ENCODE measurements at regions not wholly inside any gene's neighbourhood (a gene's known extent, or its start where the extent isn't known, plus 50 kb on each side); places are given as distances from the start of the nearest gene placed in this dataset.

- peaks cover 0 to 5% (median 0%) of the 10 kb centered on the region in 7 donors for H3K9me3 Mint-ChIP-seq
- H3K36me3 Mint-ChIP-seq = no peaks in the 10 kb centered on the region
- Histone ChIP-seq H3K4me3 (ENCODE audit: low read depth, low read length) (no peak overlapping the region), H3K27me3 (ENCODE audit: control insufficient read depth, insufficient read depth, low read length) (peaks cover 4% of the 10 kb centered on the region), H3K4me1 (ENCODE audit: control insufficient read depth, insufficient read depth, low read length, poor library complexity, severe bottlenecking) (no peaks in the 10 kb centered on the region), H3K36me3 (ENCODE audit: control insufficient read depth, insufficient read depth, low read length) (no peaks in the 10 kb centered on the region), H3K27ac (ENCODE audit: insufficient read depth, low read length, poor library complexity, severe bottlenecking) (no peak overlapping the region), H3K9me3 (ENCODE audit: control insufficient read depth in 2 of 2, low read length in 2 of 2) (no peaks in the 10 kb centered on the region)
- peaks cover 25% of the 10 kb centered on the region for H3K27me3 Mint-ChIP-seq
- no peak for ATAC-seq (ENCODE audit: low read depth in 2 of 2)
- DNase-seq = no peak
- no peak overlapping the region for H3K27ac Mint-ChIP-seq
- H3K4me1 Mint-ChIP-seq = peaks cover 0 to 5% (median 0%) of the 10 kb centered on the region in 4 donors
- H3K4me3 Mint-ChIP-seq = no peak overlapping the region
Measured at GRCh38 chr14:71193663-71194062, 286.4 kb downstream of the PCNX1 start.

GRCh38 chr14:71194251-71194650 is 287.0 kb downstream of the PCNX1 start:
- no peak for ATAC-seq (ENCODE audit: low read depth in 2 of 2)
- Histone ChIP-seq H3K4me1 (ENCODE audit: control insufficient read depth, insufficient read depth, low read length, poor library complexity, severe bottlenecking) (no peaks in the 10 kb centered on the region), H3K9me3 (ENCODE audit: control insufficient read depth in 2 of 2, low read length in 2 of 2) (no peaks in the 10 kb centered on the region), H3K4me3 (ENCODE audit: low read depth, low read length) (no peak overlapping the region), H3K27me3 (ENCODE audit: control insufficient read depth, insufficient read depth, low read length) (peaks cover 4% of the 10 kb centered on the region), H3K36me3 (ENCODE audit: control insufficient read depth, insufficient read depth, low read length) (no peaks in the 10 kb centered on the region), H3K27ac (ENCODE audit: insufficient read depth, low read length, poor library complexity, severe bottlenecking) (no peak overlapping the region)
- Mint-ChIP-seq H3K27me3 (peaks cover 25% of the 10 kb centered on the region), H3K4me3 (no peak overlapping the region), H3K27ac (no peak overlapping the region), H3K9me3 (peaks cover 0 to 5% (median 0%) of the 10 kb centered on the region in 7 donors), H3K36me3 (no peaks in the 10 kb centered on the region), H3K4me1 (peaks cover 0 to 5% (median 0%) of the 10 kb centered on the region in 4 donors)
- no peak for DNase-seq

- Histone ChIP-seq H3K36me3 (ENCODE audit: control insufficient read depth, insufficient read depth, low read length) (no peaks in the 10 kb centered on the region), H3K4me3 (ENCODE audit: low read depth, low read length) (no peak overlapping the region), H3K9me3 (ENCODE audit: control insufficient read depth in 2 of 2, low read length in 2 of 2) (no peaks in the 10 kb centered on the region), H3K27me3 (ENCODE audit: control insufficient read depth, insufficient read depth, low read length) (no peaks in the 10 kb centered on the region), H3K4me1 (ENCODE audit: control insufficient read depth, insufficient read depth, low read length, poor library complexity, severe bottlenecking) (no peaks in the 10 kb centered on the region), H3K27ac (ENCODE audit: insufficient read depth, low read length, poor library complexity, severe bottlenecking) (no peak overlapping the region)
- ATAC-seq (ENCODE audit: low read depth in 2 of 2) (no peak), DNase-seq (no peak)
- H3K36me3 Mint-ChIP-seq = no peaks in the 10 kb centered on the region
- H3K4me1 Mint-ChIP-seq = no peaks in the 10 kb centered on the region
- H3K27ac Mint-ChIP-seq = no peak overlapping the region
- peaks cover 4% of the 10 kb centered on the region for H3K27me3 Mint-ChIP-seq
- H3K9me3 Mint-ChIP-seq = peaks cover 0 to 2% (median 0%) of the 10 kb centered on the region in 7 donors
- H3K4me3 Mint-ChIP-seq = no peak overlapping the region
Measured at GRCh38 chr14:71196921-71197320, 289.7 kb downstream of the PCNX1 start.

GRCh38 chr14:71198687-71199086 is 291.4 kb downstream of the PCNX1 start:
- ATAC-seq (ENCODE audit: low read depth in 2 of 2) = no peak
- no peaks in the 10 kb centered on the region for H3K4me1 Mint-ChIP-seq
- no peaks in the 10 kb centered on the region for H3K9me3 ChIP-seq (ENCODE audit: control insufficient read depth in 2 of 2, low read length in 2 of 2)
- H3K36me3 Mint-ChIP-seq = no peaks in the 10 kb centered on the region
- no peak overlapping the region for H3K4me3 ChIP-seq (ENCODE audit: low read depth, low read length)
- H3K27me3 Mint-ChIP-seq = peaks cover 10% of the 10 kb centered on the region
- H3K36me3 ChIP-seq (ENCODE audit: control insufficient read depth, insufficient read depth, low read length) = no peaks in the 10 kb centered on the region
- H3K4me1 ChIP-seq (ENCODE audit: control insufficient read depth, insufficient read depth, low read length, poor library complexity, severe bottlenecking) = no peaks in the 10 kb centered on the region
- H3K27me3 ChIP-seq (ENCODE audit: control insufficient read depth, insufficient read depth, low read length) = no peaks in the 10 kb centered on the region
- peaks cover 0 to 4% (median 0%) of the 10 kb centered on the region in 7 donors for H3K9me3 Mint-ChIP-seq
- no peak for DNase-seq
- no peak overlapping the region for H3K27ac ChIP-seq (ENCODE audit: insufficient read depth, low read length, poor library complexity, severe bottlenecking)
- no peak overlapping the region for H3K4me3 Mint-ChIP-seq
- no peak overlapping the region for H3K27ac Mint-ChIP-seq

- H3K4me1 Mint-ChIP-seq = no peaks in the 10 kb centered on the region
- H3K27ac ChIP-seq (ENCODE audit: insufficient read depth, low read length, poor library complexity, severe bottlenecking) = no peak overlapping the region
- no peak overlapping the region for H3K4me3 Mint-ChIP-seq
- H3K36me3 Mint-ChIP-seq = no peaks in the 10 kb centered on the region
- no peak overlapping the region for H3K4me3 ChIP-seq (ENCODE audit: low read depth, low read length)
- no peak overlapping the region for H3K27ac Mint-ChIP-seq
- DNase-seq (no peak), ATAC-seq (ENCODE audit: low read depth in 2 of 2) (no peak)
- no peaks in the 10 kb centered on the region for H3K36me3 ChIP-seq (ENCODE audit: control insufficient read depth, insufficient read depth, low read length)
- peaks cover 6% of the 10 kb centered on the region for H3K27me3 Mint-ChIP-seq
- no peaks in the 10 kb centered on the region for H3K9me3 ChIP-seq (ENCODE audit: control insufficient read depth in 2 of 2, low read length in 2 of 2)
- H3K27me3 ChIP-seq (ENCODE audit: control insufficient read depth, insufficient read depth, low read length) = no peaks in the 10 kb centered on the region
- H3K4me1 ChIP-seq (ENCODE audit: control insufficient read depth, insufficient read depth, low read length, poor library complexity, severe bottlenecking) = no peaks in the 10 kb centered on the region
- peaks cover 0 to 7% (median 0%) of the 10 kb centered on the region in 7 donors for H3K9me3 Mint-ChIP-seq
Measured at GRCh38 chr14:71201840-71202239, 294.6 kb downstream of the PCNX1 start.

GRCh38 chr14:71202881-71203280 is 295.6 kb downstream of the PCNX1 start:
- Histone ChIP-seq H3K27me3 (ENCODE audit: control insufficient read depth, insufficient read depth, low read length) (no peaks in the 10 kb centered on the region), H3K4me3 (ENCODE audit: low read depth, low read length) (no peak overlapping the region), H3K9me3 (ENCODE audit: control insufficient read depth in 2 of 2, low read length in 2 of 2) (no peaks in the 10 kb centered on the region), H3K36me3 (ENCODE audit: control insufficient read depth, insufficient read depth, low read length) (no peaks in the 10 kb centered on the region), H3K27ac (ENCODE audit: insufficient read depth, low read length, poor library complexity, severe bottlenecking) (no peak overlapping the region), H3K4me1 (ENCODE audit: control insufficient read depth, insufficient read depth, low read length, poor library complexity, severe bottlenecking) (no peaks in the 10 kb centered on the region)
- Mint-ChIP-seq H3K4me3 (no peak overlapping the region), H3K36me3 (no peaks in the 10 kb centered on the region), H3K27me3 (peaks cover 6% of the 10 kb centered on the region), H3K27ac (peak overlapping the region in 1 of 3 donors; percentile 43), H3K4me1 (no peaks in the 10 kb centered on the region), H3K9me3 (peaks cover 0 to 9% (median 0%) of the 10 kb centered on the region in 7 donors)
- ATAC-seq (ENCODE audit: low read depth in 2 of 2) = no peak
- DNase-seq = no peak

GRCh38 chr14:71203306-71203705 is 296.0 kb downstream of the PCNX1 start:
- ATAC-seq (ENCODE audit: low read depth in 2 of 2) (no peak), DNase-seq (no peak)
- Histone ChIP-seq H3K27me3 (ENCODE audit: control insufficient read depth, insufficient read depth, low read length) (no peaks in the 10 kb centered on the region), H3K27ac (ENCODE audit: insufficient read depth, low read length, poor library complexity, severe bottlenecking) (no peak overlapping the region), H3K9me3 (ENCODE audit: control insufficient read depth in 2 of 2, low read length in 2 of 2) (no peaks in the 10 kb centered on the region), H3K4me3 (ENCODE audit: low read depth, low read length) (no peak overlapping the region), H3K4me1 (ENCODE audit: control insufficient read depth, insufficient read depth, low read length, poor library complexity, severe bottlenecking) (no peaks in the 10 kb centered on the region), H3K36me3 (ENCODE audit: control insufficient read depth, insufficient read depth, low read length) (no peaks in the 10 kb centered on the region)
- Mint-ChIP-seq H3K4me3 (no peak overlapping the region), H3K27ac (no peak overlapping the region), H3K36me3 (no peaks in the 10 kb centered on the region), H3K27me3 (peaks cover 6% of the 10 kb centered on the region), H3K4me1 (no peaks in the 10 kb centered on the region), H3K9me3 (peaks cover 0 to 9% (median 0%) of the 10 kb centered on the region in 7 donors)

GRCh38 chr14:71204231-71204630 is 297.0 kb downstream of the PCNX1 start:
- H3K9me3 Mint-ChIP-seq = peaks cover 0 to 9% (median 0%) of the 10 kb centered on the region in 7 donors
- no peaks in the 10 kb centered on the region for H3K4me1 ChIP-seq (ENCODE audit: control insufficient read depth, insufficient read depth, low read length, poor library complexity, severe bottlenecking)
- H3K36me3 Mint-ChIP-seq = no peaks in the 10 kb centered on the region
- H3K27ac Mint-ChIP-seq = no peak overlapping the region
- ATAC-seq (ENCODE audit: low read depth in 2 of 2) = no peak
- no peak overlapping the region for H3K27ac ChIP-seq (ENCODE audit: insufficient read depth, low read length, poor library complexity, severe bottlenecking)
- H3K36me3 ChIP-seq (ENCODE audit: control insufficient read depth, insufficient read depth, low read length) = no peaks in the 10 kb centered on the region
- peaks cover 6% of the 10 kb centered on the region for H3K27me3 Mint-ChIP-seq
- H3K4me3 ChIP-seq (ENCODE audit: low read depth, low read length) = no peak overlapping the region
- no peaks in the 10 kb centered on the region for H3K27me3 ChIP-seq (ENCODE audit: control insufficient read depth, insufficient read depth, low read length)
- no peak overlapping the region for H3K4me3 Mint-ChIP-seq
- H3K9me3 ChIP-seq (ENCODE audit: control insufficient read depth in 2 of 2, low read length in 2 of 2) = no peaks in the 10 kb centered on the region
- no peaks in the 10 kb centered on the region for H3K4me1 Mint-ChIP-seq
- no peak for DNase-seq

Data from CD4-positive, CD25-positive, alpha-beta regulatory T cell (primary cell).